Suppressor macrophage treated with lipopolysaccharide for 1 hour (primary cell): ENCODE measurements at regions not wholly inside any gene's neighbourhood (a gene's known extent, or its start where the extent isn't known, plus 50 kb on each side); places are given as distances from the start of the nearest gene placed in this dataset.
"Not testable (repeated sequence)": the region's sequence is repeated elsewhere in the genome, so short reads cannot be mapped to it uniquely, and the experiment has no call there.

Source experiments
- DNase-seq, 3 donors: peaks; one replicate each; pipeline ENCODE4 v3.0.0-alpha.2; 2020 to 2022

DNA sequence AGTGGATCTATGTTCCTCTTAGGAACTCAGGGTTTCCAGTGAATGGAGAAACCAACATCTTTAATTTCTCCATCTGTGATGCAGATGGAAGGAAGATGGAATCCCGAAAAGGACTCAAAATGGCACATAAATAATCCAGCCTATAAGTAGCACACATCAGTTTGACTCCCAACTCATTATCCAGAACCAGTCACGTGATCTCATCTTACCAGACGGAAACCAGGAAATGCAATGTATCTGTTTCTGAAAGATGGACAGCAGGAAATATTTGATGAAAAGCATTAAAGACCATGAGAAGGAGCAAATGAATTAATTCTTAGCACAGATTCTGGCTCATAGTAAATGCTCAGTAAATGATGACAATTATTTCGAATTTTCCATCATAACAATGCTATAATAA lies 443.1 kb upstream of the FMR1 start:
- DNase-seq, result no peak

- peak; percentile 7 to 31 (median 18) for DNase-seq
Measured at GRCh38 chrX:147476008-147476407, 435.7 kb upstream of the FMR1 start.

- DNase-seq, result no peak
Measured at GRCh38 chrX:147478899-147479298, 432.8 kb upstream of the FMR1 start.

GRCh38 chrX:147485207-147485606 lies 426.5 kb upstream of the FMR1 start:
- DNase-seq, result no peak

GRCh38 chrX:147494365-147494764 lies 417.4 kb upstream of the FMR1 start:
- no peak for DNase-seq

GRCh38 chrX:147498796-147499195 lies 412.9 kb upstream of the FMR1 start:
- no peak for DNase-seq

GRCh38 chrX:147522981-147523380 lies 388.7 kb upstream of the FMR1 start:
- no peak for DNase-seq

DNA sequence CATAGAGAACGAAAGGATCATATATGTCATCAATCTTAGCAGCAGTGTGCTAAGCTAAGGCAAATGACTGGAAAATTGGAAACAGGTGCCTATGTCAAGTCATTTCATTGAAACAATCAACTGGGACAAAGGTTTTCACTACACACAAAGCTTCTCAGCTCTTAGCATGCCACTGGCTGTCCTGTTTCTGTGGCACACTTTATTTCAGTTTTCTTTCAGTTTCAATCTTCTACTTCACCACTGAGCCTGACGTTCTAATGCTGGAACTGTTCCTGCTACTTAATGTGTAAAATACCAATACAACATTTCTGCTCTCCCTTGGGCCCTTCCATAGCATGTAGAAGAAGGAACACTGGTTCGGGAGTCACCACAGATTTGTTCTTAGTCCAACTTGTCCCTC lies 378.3 kb upstream of the FMR1 start:
- DNase-seq, result no peak

DNA sequence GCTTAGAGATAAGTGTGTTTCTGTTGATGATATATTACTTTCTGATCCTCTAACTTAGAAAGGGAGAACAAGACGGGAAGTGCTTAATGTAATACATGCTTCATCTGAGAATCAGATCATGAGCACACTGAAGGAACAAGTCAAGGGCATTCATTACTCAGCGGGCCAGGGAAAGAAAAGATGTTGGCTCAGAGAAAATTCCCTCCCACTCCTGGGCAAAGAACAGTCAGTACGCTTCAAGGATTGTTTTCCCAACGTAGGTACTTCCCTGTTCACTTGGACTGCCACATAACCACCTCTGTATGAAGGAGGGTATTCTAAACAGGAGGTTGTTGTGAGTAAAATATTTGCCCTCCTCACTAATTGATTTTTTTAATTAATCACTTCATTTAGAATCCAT lies 374.5 kb upstream of the FMR1 start:
- no peak for DNase-seq

- DNase-seq, result not testable (repeated sequence)
Measured at GRCh38 chrX:147548023-147548422, 363.7 kb upstream of the FMR1 start.

DNA sequence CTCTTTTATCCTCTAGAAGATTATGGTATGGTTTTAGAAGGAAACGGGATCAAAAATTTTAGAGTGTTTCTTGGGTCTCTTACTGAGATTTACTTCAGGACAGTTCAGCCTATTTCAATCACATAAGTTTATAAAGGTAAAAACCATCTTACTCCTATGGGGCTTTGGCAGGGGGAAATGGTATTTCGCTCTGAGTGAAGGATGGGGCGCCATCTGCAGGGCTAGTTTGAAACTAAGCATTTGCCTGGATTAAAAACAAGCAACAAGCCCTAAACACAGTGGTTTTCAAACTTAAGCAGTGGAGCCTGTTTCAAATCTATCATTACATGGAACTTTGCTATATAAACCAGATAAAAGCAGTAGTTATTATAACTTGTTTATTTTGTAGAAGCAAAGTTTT lies 361.5 kb upstream of the FMR1 start:
- peak in 1 of 3 donors; percentile 2 for DNase-seq

DNA sequence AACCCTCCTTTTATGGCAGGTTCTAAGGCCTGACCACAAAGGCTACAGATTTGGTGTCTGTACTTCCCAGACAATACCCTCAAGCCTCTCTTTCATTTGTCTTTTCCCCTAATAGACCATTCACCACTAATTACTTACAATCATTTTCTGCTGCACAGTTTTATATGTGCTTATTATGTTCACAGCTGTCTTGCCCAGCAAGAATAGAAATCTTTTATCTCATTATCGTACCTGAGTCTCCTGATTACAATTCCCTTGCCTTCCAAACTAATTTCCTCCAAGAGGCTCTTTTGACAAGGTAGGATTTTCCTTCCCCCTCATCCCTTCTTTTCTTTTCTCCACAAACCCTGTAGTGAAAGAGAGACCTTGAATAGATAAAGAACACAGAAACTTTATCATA lies 352.5 kb upstream of the FMR1 start:
- no peak for DNase-seq

DNA sequence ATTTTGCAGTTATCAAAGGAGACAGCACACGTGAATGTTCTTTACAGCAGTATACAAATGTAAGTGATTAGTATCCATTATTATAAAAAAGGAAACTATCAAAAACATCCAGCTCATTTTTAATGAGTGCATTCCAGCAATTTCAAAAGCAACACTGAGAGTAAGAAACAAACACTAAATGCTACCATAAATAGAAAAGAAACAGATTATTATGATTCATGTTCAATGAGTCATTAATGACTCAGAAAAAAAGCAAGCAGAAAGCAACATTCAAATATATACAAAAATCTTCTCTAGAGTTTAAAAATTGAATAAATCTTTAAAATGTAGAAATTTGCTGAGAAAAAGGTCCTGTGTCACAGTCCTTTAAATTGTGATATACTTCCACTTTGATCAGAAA lies 346.5 kb upstream of the FMR1 start:
- peak in 1 of 3 donors; percentile 1 for DNase-seq

- DNase-seq, result no peak
Measured at GRCh38 chrX:147570483-147570882, 341.2 kb upstream of the FMR1 start.

DNA sequence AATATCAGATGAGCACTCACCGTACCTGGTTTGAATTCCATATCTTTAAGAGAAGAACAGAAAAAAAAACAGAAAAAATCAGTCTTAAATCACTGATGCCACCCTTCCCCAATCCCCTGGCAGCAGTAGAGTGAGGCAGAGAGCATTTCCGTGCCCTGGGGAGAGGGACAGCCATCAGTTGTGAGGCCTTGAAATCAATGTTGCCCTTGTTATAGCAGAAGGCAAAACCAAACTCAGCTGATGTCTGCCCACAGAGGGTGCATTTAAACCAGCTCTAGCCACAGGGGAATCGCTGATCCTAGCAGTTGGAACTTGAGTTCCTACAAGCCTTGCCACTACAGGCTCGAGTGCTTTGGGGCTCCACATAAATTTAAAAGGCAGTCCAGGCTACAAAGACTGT lies 338.5 kb upstream of the FMR1 start:
- DNase-seq, result no peak

DNA sequence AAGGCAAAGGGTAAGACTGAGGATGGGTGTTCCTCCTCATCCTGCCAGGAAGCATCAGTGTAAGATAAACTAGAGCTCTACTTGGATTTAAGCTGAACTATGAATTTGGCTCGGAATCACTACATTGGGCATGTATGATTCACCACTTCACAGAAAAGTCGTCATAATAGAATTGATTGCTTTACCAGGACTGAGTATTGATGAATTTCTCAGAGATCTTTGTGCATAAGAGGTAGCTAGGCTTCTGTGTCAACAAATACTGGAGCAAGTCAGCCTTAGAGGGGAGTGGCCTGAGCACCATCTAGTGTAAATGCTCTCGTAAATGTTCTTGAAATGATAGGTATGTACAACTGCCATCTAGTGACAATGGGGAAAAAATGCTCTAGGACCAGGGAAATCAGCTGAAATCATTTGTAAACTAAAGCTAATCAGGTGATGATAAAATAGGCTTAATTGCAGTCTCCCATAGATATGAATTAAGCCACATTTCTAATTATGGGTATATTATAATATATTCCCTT lies 309.5 kb upstream of the FMR1 start:
- no peak for DNase-seq

DNA sequence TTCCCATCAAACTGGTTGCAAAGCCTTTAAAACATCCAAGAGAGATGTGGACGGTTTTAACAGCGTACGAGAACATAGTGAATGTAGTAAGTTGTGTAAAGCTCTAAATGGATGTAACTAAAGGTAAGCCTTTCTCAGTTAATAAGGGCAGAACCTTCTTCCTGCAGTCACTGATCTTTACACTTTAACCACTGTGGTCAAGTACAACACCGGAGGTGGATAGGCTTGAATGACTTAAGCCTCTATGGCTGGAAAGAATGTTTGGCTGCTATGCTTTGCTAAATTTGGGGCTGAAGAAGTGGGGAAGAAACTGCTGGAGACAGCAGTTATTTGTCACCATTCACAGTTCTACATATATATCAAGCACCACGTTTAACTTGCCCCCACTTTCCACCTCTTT lies 285.1 kb upstream of the FMR1 start:
- DNase-seq, result no peak

GRCh38 chrX:147635186-147635585 lies 276.5 kb upstream of the FMR1 start:
- no peak for DNase-seq

GRCh38 chrX:147637190-147637589 lies 274.5 kb upstream of the FMR1 start:
- DNase-seq, result no peak

DNA sequence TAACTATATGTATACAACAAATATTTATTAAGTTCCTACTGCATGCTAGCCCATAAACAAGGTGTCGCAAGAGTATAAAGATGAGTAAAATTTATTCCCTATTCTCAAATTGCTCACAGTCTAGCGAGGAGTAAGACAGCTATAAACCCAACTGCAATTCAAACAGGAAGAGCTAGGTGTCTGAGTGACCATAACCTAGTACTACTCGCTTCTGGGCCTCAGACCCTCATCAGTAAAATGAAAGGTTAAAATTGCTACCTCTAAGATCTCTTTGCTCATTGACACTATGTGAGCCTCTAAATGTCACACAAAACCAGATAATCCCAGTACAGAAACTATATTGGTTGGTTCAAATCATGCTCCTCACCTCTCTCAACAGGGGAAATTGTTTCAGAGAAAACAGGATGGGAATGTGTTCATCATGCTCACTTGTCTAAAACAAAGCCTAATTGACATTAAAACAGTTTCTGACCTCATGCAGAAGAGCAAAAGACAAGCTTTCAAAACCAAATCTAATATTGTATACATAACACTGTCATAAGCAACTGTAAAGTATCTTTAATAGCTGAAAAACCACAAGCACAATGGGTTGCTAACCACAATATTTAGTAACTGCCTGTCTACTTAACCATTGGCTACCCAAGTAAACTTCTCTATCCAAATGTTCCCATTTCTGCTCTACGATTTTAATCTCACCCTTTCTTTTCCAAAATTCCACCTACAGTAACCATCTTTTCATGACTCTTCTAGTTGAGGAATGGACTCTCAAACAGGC lies 264.6 kb upstream of the FMR1 start:
- DNase-seq, result no peak

- no peak for DNase-seq
Measured at GRCh38 chrX:147675819-147676218, 235.9 kb upstream of the FMR1 start.

DNA sequence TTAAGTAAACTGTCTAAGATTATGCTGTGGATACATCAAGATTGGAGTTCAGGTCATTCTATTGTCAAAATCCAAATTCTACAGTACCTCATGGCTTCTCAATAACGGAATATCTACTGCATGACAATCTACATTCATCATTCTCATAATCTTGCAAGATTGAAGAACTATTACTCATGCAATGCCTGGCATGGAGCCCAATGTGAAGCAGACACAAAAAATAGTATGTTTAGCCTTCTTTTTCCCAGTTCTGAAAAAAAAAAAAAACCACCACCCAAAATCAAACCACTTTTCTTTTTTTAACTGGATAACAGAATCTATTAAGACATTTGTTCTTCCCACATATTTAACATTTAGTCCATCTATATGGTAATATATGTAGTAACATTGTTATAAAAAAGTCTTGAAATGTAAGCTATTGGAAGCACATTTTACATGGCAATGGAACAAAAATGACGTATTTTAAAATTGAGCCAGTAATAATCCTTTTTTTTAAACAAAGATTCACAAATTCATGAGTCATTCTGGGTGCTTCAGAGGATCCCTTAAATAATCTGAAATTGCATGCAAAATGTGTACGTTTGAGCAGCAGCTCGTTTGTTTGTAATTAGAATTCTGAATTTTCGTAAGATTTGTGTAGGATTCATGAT lies 232.2 kb upstream of the FMR1 start:
- peak; percentile 4 to 18 (median 6) for DNase-seq

DNA sequence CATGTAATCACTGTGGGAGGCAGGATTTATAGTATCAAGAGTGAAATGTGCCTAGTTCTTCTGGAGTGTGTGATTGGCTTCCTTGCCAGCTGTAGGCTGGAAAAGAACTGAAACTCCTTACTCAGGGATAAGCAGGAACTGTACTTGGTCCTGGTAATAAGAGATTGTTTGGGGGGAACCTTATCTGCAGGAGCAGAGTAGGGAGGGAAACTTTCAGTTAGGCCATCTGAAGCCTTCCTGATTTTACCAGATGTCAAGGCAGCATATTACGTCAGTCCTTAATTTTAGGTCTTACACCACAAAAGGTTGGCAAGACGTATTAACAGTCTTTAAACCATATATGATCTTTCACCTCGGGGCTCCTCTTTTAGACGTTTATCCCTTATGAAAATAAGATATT lies 231.5 kb upstream of the FMR1 start:
- DNase-seq, result peak; percentile 0 to 18 (median 7)

- no peak for DNase-seq
Measured at GRCh38 chrX:147693511-147693910, 218.2 kb upstream of the FMR1 start.

- DNase-seq, result no peak
Measured at GRCh38 chrX:147699061-147699460, 212.7 kb upstream of the FMR1 start.
